SIG-M5 treated with dmso at 0.1 percent for 504 hours (cell line): ENCODE measurements at regions not wholly inside any gene's neighbourhood (a gene's known extent, or its start where the extent isn't known, plus 50 kb on each side); places are given as distances from the start of the nearest gene placed in this dataset.

ENCODE experiments used
- DNase-seq: peaks from one replicate; lab custom pipeline; 2025; ENCODE audit not compliant: unreplicated experiment; lab: John Stamatoyannopoulos, UW

GRCh38 chr5:162484986-162485385, 417.4 kb downstream of the GABRG2 start:
- DNase-seq = no peak

- no peak for DNase-seq
Measured at GRCh38 chr5:162485666-162486292, 418.2 kb downstream of the GABRG2 start.

- DNase-seq = no peak
Measured at GRCh38 chr5:162487528-162488525, 420.3 kb downstream of the GABRG2 start.

- DNase-seq = no peak
Measured at GRCh38 chr5:162496100-162496808, 428.7 kb downstream of the GABRG2 start.

GRCh38 chr5:162497455-162497854, 429.9 kb downstream of the GABRG2 start:
- DNase-seq = no peak

GRCh38 chr5:162502780-162503179, 435.2 kb downstream of the GABRG2 start:
- no peak for DNase-seq

GRCh38 chr5:162503796-162504195, 436.2 kb downstream of the GABRG2 start:
- DNase-seq = no peak

- DNase-seq = no peak
Measured at GRCh38 chr5:162512935-162513565, 445.5 kb downstream of the GABRG2 start.

GRCh38 chr5:162514116-162514515, 446.5 kb downstream of the GABRG2 start:
- no peak for DNase-seq

- no peak for DNase-seq
Measured at GRCh38 chr5:162520878-162521277, 453.3 kb downstream of the GABRG2 start.

GRCh38 chr5:162529209-162529608, 461.6 kb downstream of the GABRG2 start:
- no peak for DNase-seq

GRCh38 chr5:162529886-162530285, 462.3 kb downstream of the GABRG2 start:
- DNase-seq = no peak

- no peak for DNase-seq
Measured at GRCh38 chr5:162543437-162543836, 475.9 kb downstream of the GABRG2 start.

GRCh38 chr5:162544905-162545304, 477.3 kb downstream of the GABRG2 start:
- DNase-seq = no peak

- DNase-seq = no peak
Measured at GRCh38 chr5:162550236-162550635, 482.7 kb downstream of the GABRG2 start.

- no peak for DNase-seq
Measured at GRCh38 chr5:162558120-162558519, 490.5 kb downstream of the GABRG2 start.

- no peak for DNase-seq
Measured at GRCh38 chr5:162567644-162568043, 500.1 kb downstream of the GABRG2 start.

- DNase-seq = peak; percentile 2
Measured at GRCh38 chr5:162573758-162574157, 506.2 kb downstream of the GABRG2 start.

GRCh38 chr5:162591724-162592123, 524.2 kb downstream of the GABRG2 start:
- no peak for DNase-seq

GRCh38 chr5:162593881-162594280, 526.3 kb downstream of the GABRG2 start:
- DNase-seq = peak; percentile 1

GRCh38 chr5:162603443-162604070, 536.0 kb downstream of the GABRG2 start:
- no peak for DNase-seq
